ENCODE measurements at regions not wholly inside any gene's neighbourhood (a gene's known extent, or its start where the extent isn't known, plus 50 kb on each side); places are given as distances from the start of the nearest gene placed in this dataset.

- Histone ChIP-seq H3K4me1 (ENCODE audit: control insufficient read depth, insufficient read depth, low read length) (no peaks in the 10 kb centered on the region), H3K27ac (ENCODE audit: insufficient read depth, low read depth, low read length, poor library complexity, severe bottlenecking) (no peak overlapping the region), H3K4me3 (ENCODE audit: insufficient read depth, low read depth, low read length) (no peak overlapping the region), H3K36me3 (ENCODE audit: control insufficient read depth, insufficient read depth, low read length) (no peaks in the 10 kb centered on the region), H3K27me3 (ENCODE audit: control insufficient read depth, insufficient read depth, low read length, poor library complexity, severe bottlenecking) (no peaks in the 10 kb centered on the region), H3K9me3 (ENCODE audit: control insufficient read depth, low read length) (no peaks in the 10 kb centered on the region)
- 83 to 84% methylated on average over 6 of the region's 6 CpGs for WGBS, 2 experiments
Measured at GRCh38 chr18:4631239-4631638, 176.1 kb upstream of the DLGAP1 start.

GRCh38 chr18:4605212-4605611 is 150.1 kb upstream of the DLGAP1 start:
- no peaks in the 10 kb centered on the region for H3K4me1 ChIP-seq (ENCODE audit: control insufficient read depth, insufficient read depth, low read length)
- 88 to 95% methylated on average over 3 of the region's 3 CpGs for WGBS, 2 experiments

GRCh38 chr18:4603955-4604354 is 148.8 kb upstream of the DLGAP1 start:
- Histone ChIP-seq H3K27ac (ENCODE audit: insufficient read depth, low read depth, low read length, poor library complexity, severe bottlenecking) (no peak overlapping the region), H3K9me3 (ENCODE audit: control insufficient read depth, low read length) (no peaks in the 10 kb centered on the region), H3K36me3 (ENCODE audit: control insufficient read depth, insufficient read depth, low read length) (no peaks in the 10 kb centered on the region), H3K4me1 (ENCODE audit: control insufficient read depth, insufficient read depth, low read length) (no peaks in the 10 kb centered on the region), H3K27me3 (ENCODE audit: control insufficient read depth, insufficient read depth, low read length, poor library complexity, severe bottlenecking) (no peaks in the 10 kb centered on the region), H3K4me3 (ENCODE audit: insufficient read depth, low read depth, low read length) (no peak overlapping the region)
- 92 to 93% methylated on average over 6 to 7 of the region's 7 CpGs for WGBS, 2 experiments

More at GRCh38 chr18:4605212-4605611, 150.1 kb upstream of the DLGAP1 start:
- no peak overlapping the region for H3K27ac ChIP-seq (ENCODE audit: insufficient read depth, low read depth, low read length, poor library complexity, severe bottlenecking)
- no peaks in the 10 kb centered on the region for H3K9me3 ChIP-seq (ENCODE audit: control insufficient read depth, low read length)
- H3K27me3 ChIP-seq (ENCODE audit: control insufficient read depth, insufficient read depth, low read length, poor library complexity, severe bottlenecking) = no peaks in the 10 kb centered on the region
- no peaks in the 10 kb centered on the region for H3K36me3 ChIP-seq (ENCODE audit: control insufficient read depth, insufficient read depth, low read length)
- H3K4me3 ChIP-seq (ENCODE audit: insufficient read depth, low read depth, low read length) = no peak overlapping the region

GRCh38 chr18:4599312-4599711 is 144.2 kb upstream of the DLGAP1 start:
- 56% methylated on average over 4 of the region's 4 CpGs for WGBS, 2 experiments
- Histone ChIP-seq H3K4me3 (ENCODE audit: insufficient read depth, low read depth, low read length) (no peak overlapping the region), H3K36me3 (ENCODE audit: control insufficient read depth, insufficient read depth, low read length) (no peaks in the 10 kb centered on the region), H3K9me3 (ENCODE audit: control insufficient read depth, low read length) (no peaks in the 10 kb centered on the region), H3K27ac (ENCODE audit: insufficient read depth, low read depth, low read length, poor library complexity, severe bottlenecking) (no peak overlapping the region), H3K27me3 (ENCODE audit: control insufficient read depth, insufficient read depth, low read length, poor library complexity, severe bottlenecking) (no peaks in the 10 kb centered on the region), H3K4me1 (ENCODE audit: control insufficient read depth, insufficient read depth, low read length) (no peaks in the 10 kb centered on the region)

- 95 to 96% methylated on average over 3 of the region's 3 CpGs for WGBS, 2 experiments
- H3K4me1 ChIP-seq (ENCODE audit: control insufficient read depth, insufficient read depth, low read length) = no peaks in the 10 kb centered on the region
- no peak overlapping the region for H3K4me3 ChIP-seq (ENCODE audit: insufficient read depth, low read depth, low read length)
- H3K36me3 ChIP-seq (ENCODE audit: control insufficient read depth, insufficient read depth, low read length) = no peaks in the 10 kb centered on the region
- H3K9me3 ChIP-seq (ENCODE audit: control insufficient read depth, low read length) = no peaks in the 10 kb centered on the region
- H3K27me3 ChIP-seq (ENCODE audit: control insufficient read depth, insufficient read depth, low read length, poor library complexity, severe bottlenecking) = no peaks in the 10 kb centered on the region
- H3K27ac ChIP-seq (ENCODE audit: insufficient read depth, low read depth, low read length, poor library complexity, severe bottlenecking) = no peak overlapping the region
Measured at GRCh38 chr18:4597301-4597700, 142.2 kb upstream of the DLGAP1 start.

- no peaks in the 10 kb centered on the region for H3K9me3 ChIP-seq (ENCODE audit: control insufficient read depth, low read length)
- H3K4me1 ChIP-seq (ENCODE audit: control insufficient read depth, insufficient read depth, low read length) = no peaks in the 10 kb centered on the region
- no peaks in the 10 kb centered on the region for H3K36me3 ChIP-seq (ENCODE audit: control insufficient read depth, insufficient read depth, low read length)
- no peaks in the 10 kb centered on the region for H3K27me3 ChIP-seq (ENCODE audit: control insufficient read depth, insufficient read depth, low read length, poor library complexity, severe bottlenecking)
- no CpG with 5 or more reads among the region's 1 CpG for WGBS, 2 experiments
- no peak overlapping the region for H3K4me3 ChIP-seq (ENCODE audit: insufficient read depth, low read depth, low read length)
- no peak overlapping the region for H3K27ac ChIP-seq (ENCODE audit: insufficient read depth, low read depth, low read length, poor library complexity, severe bottlenecking)
Measured at GRCh38 chr18:4593895-4594294, 138.8 kb upstream of the DLGAP1 start.

- 88 to 90% methylated on average over 1 to 2 of the region's 4 CpGs for WGBS, 2 experiments
- Histone ChIP-seq H3K27me3 (ENCODE audit: control insufficient read depth, insufficient read depth, low read length, poor library complexity, severe bottlenecking) (no peaks in the 10 kb centered on the region), H3K4me1 (ENCODE audit: control insufficient read depth, insufficient read depth, low read length) (no peaks in the 10 kb centered on the region), H3K36me3 (ENCODE audit: control insufficient read depth, insufficient read depth, low read length) (no peaks in the 10 kb centered on the region), H3K4me3 (ENCODE audit: insufficient read depth, low read depth, low read length) (no peak overlapping the region), H3K27ac (ENCODE audit: insufficient read depth, low read depth, low read length, poor library complexity, severe bottlenecking) (no peak overlapping the region), H3K9me3 (ENCODE audit: control insufficient read depth, low read length) (no peaks in the 10 kb centered on the region)
Measured at GRCh38 chr18:4593459-4593858, 138.4 kb upstream of the DLGAP1 start.

GRCh38 chr18:4589056-4589800 is 134.1 kb upstream of the DLGAP1 start:
- 91 to 98% methylated on average over 3 to 5 of the region's 5 CpGs for WGBS, 2 experiments
- no peak overlapping the region for H3K4me3 ChIP-seq (ENCODE audit: insufficient read depth, low read depth, low read length)
- H3K4me1 ChIP-seq (ENCODE audit: control insufficient read depth, insufficient read depth, low read length) = no peaks in the 10 kb centered on the region
- no peaks in the 10 kb centered on the region for H3K27me3 ChIP-seq (ENCODE audit: control insufficient read depth, insufficient read depth, low read length, poor library complexity, severe bottlenecking)
- no peaks in the 10 kb centered on the region for H3K36me3 ChIP-seq (ENCODE audit: control insufficient read depth, insufficient read depth, low read length)
- H3K9me3 ChIP-seq (ENCODE audit: control insufficient read depth, low read length) = no peaks in the 10 kb centered on the region
- no peak overlapping the region for H3K27ac ChIP-seq (ENCODE audit: insufficient read depth, low read depth, low read length, poor library complexity, severe bottlenecking)

GRCh38 chr18:4587204-4587603 is 132.1 kb upstream of the DLGAP1 start:
- Histone ChIP-seq H3K4me1 (ENCODE audit: control insufficient read depth, insufficient read depth, low read length) (no peaks in the 10 kb centered on the region), H3K9me3 (ENCODE audit: control insufficient read depth, low read length) (no peaks in the 10 kb centered on the region), H3K36me3 (ENCODE audit: control insufficient read depth, insufficient read depth, low read length) (no peaks in the 10 kb centered on the region)

GRCh38 chr18:4586731-4587130 is 131.6 kb upstream of the DLGAP1 start:
- no peaks in the 10 kb centered on the region for H3K9me3 ChIP-seq (ENCODE audit: control insufficient read depth, low read length)
- 47 to 81% methylated on average over 1 to 2 of the region's 2 CpGs for WGBS, 2 experiments
- no peaks in the 10 kb centered on the region for H3K36me3 ChIP-seq (ENCODE audit: control insufficient read depth, insufficient read depth, low read length)
- no peaks in the 10 kb centered on the region for H3K4me1 ChIP-seq (ENCODE audit: control insufficient read depth, insufficient read depth, low read length)
- H3K27ac ChIP-seq (ENCODE audit: insufficient read depth, low read depth, low read length, poor library complexity, severe bottlenecking) = no peak overlapping the region
- H3K27me3 ChIP-seq (ENCODE audit: control insufficient read depth, insufficient read depth, low read length, poor library complexity, severe bottlenecking) = no peaks in the 10 kb centered on the region
- no peak overlapping the region for H3K4me3 ChIP-seq (ENCODE audit: insufficient read depth, low read depth, low read length)

More at GRCh38 chr18:4587204-4587603, 132.1 kb upstream of the DLGAP1 start:
- Histone ChIP-seq H3K27ac (ENCODE audit: insufficient read depth, low read depth, low read length, poor library complexity, severe bottlenecking) (no peak overlapping the region), H3K4me3 (ENCODE audit: insufficient read depth, low read depth, low read length) (no peak overlapping the region), H3K27me3 (ENCODE audit: control insufficient read depth, insufficient read depth, low read length, poor library complexity, severe bottlenecking) (no peaks in the 10 kb centered on the region)

Measured in ectodermal cell (in vitro differentiated cells).